HFF-Myc (cell line): ENCODE measurements at regions not wholly inside any gene's neighbourhood (a gene's known extent, or its start where the extent isn't known, plus 50 kb on each side); places are given as distances from the start of the nearest gene placed in this dataset.

ENCODE experiments used
- DNase-seq: peaks from one replicate; pipeline ENCODE4 v3.0.0-alpha.2; 2011; ENCODE audit warnings: low read depth; ENCODE audit errors: extremely low read depth
- H3K4me3 ChIP-seq: replicated peaks from 2 replicates; pipeline ENCODE4 v1.5.1; 2011; ENCODE audit warnings: low read depth, mild to moderate bottlenecking, control low read depth, low read length
- TF ChIP-seq, protein P1 (sequence below): IDR thresholded peaks from 2 replicates; pipeline ENCODE4 v1.5.1; 2012; ENCODE audit warnings: mild to moderate bottlenecking, low read depth, low read length, control low read depth; ENCODE audit errors: missing control alignments

DNA sequence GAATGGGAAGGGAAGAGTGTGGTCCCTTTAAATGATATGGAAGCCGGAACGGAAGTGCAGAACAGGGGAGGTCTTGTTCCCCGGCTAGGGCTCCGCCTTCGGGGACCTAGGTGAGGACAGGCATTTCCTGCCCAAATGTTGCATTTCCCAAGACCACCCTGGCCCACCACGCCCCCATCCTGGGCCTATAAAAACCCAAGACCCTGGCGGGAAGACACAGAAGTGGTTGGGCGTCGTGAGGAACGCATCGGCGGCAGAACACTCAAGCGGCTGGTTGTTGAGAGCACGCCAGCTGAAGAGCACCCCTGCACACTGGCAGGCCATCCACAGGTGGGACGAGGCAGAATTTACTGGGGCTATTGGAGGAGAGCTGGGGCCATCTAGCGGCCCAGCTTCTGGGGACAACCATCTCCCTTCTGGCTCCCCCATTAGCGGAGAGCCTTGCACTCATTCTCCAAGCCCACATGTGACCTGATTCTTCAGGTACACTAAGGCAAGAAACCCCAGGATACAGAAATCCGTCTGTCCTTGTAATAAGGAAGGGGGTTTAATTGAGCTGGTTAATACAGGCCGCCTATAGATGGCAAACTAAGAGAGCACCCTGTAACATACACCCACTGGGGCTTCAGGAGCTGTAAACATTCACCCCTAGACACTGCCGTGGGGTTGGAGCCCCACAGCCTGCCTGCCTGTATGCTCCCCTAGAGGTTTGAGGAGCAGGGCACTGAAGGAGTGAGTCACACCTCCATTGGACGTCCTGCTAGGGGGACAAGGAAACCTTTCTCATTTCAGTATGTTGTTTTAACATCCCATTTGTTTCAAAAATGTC is 1327.9 kb downstream of the BRINP3 start:
- H3K4me3 ChIP-seq: no peak overlapping the region
- no peak for DNase-seq
- TF ChIP-seq, protein P1, sequence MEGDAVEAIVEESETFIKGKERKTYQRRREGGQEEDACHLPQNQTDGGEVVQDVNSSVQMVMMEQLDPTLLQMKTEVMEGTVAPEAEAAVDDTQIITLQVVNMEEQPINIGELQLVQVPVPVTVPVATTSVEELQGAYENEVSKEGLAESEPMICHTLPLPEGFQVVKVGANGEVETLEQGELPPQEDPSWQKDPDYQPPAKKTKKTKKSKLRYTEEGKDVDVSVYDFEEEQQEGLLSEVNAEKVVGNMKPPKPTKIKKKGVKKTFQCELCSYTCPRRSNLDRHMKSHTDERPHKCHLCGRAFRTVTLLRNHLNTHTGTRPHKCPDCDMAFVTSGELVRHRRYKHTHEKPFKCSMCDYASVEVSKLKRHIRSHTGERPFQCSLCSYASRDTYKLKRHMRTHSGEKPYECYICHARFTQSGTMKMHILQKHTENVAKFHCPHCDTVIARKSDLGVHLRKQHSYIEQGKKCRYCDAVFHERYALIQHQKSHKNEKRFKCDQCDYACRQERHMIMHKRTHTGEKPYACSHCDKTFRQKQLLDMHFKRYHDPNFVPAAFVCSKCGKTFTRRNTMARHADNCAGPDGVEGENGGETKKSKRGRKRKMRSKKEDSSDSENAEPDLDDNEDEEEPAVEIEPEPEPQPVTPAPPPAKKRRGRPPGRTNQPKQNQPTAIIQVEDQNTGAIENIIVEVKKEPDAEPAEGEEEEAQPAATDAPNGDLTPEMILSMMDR: no peak

DNA sequence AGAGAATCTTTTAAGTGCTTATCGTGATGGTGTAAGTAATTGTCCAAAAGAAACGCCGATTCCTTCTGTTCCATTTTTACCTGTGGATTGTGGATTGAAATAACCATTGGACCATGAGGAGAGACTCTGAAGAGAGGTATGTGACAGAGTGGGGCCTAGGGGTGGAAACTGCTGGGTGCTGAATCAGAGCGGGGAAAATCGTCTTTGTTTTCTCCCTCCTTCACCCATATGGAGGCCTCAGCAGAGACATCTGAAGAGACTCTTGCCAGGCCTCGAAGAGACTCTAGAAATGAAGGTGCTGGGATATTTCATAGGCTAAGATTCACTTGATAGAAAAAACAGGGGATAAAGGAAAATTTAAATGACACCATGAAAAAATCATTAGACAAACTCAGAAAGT is 1327.0 kb downstream of the BRINP3 start:
- TF ChIP-seq, protein P1: no peak
- H3K4me3 ChIP-seq: no peak overlapping the region
- no peak for DNase-seq

DNA sequence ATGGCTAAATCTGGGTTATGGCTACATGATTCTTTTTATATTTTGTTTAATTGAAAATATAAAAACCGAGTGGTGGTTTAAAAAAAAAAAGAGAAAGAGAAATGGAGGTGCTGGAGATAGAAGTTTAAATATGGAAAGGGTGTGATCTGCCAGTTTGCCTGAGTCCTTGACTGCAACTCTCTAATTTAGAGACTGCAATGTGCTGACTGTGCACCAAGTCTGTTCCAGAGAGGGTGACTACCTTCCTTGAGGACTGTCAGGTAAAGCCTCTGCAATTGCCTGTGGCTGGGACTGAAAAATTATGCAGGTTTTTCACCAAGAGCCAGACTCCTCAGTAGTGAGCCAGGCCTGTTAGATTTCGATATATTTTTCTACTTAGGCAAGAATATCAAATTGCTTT is 1326.3 kb downstream of the BRINP3 start:
- TF ChIP-seq, protein P1: no peak
- no peak for DNase-seq
- no peak overlapping the region for H3K4me3 ChIP-seq

GRCh38 chr1:189152685-189153084 is 1325.0 kb downstream of the BRINP3 start:
- no peak for DNase-seq
- TF ChIP-seq, protein P1: no peak
- H3K4me3 ChIP-seq: no peak overlapping the region

DNA sequence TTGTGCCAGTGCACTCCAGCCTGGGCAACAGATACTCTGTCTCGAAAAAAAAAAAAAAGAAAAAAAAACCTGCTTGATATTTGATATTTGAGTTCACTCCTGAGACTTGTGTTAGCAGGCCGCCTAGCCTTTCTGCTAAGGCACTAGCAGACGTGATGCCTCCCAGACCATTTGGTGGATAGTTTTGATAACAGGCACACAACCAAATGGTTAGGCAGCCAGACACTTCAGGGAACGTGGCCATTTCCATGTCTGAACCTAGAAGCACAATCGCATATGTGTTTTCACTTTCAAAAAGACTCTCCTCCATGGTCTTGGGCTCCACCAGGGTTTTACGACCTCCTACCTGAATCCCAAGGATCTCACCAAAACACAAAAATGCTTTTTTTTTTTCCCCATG is 1319.5 kb downstream of the BRINP3 start:
- H3K4me3 ChIP-seq: no peak overlapping the region
- TF ChIP-seq, protein P1: no peak
- no peak for DNase-seq

DNA sequence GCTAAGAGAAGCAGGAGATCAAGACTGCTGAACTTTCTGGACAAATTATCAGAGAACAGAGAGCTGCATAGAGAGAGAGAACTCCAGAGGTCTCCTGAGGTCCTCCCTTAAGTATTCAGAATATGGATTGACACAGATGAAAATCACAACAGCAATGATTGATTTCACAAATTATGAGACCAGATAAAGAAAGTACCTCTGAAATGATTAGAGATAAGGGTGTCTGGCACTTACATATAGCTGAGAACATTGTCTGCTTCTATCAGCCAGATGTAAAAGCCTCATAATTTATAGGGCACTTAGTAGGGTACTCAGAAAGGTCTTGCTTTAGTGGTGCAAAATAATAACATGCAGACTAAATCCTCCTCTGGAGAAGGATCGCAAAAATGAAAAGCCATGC is 1301.8 kb downstream of the BRINP3 start:
- no peak overlapping the region for H3K4me3 ChIP-seq
- TF ChIP-seq, protein P1: no peak
- DNase-seq: no peak

- no peak overlapping the region for H3K4me3 ChIP-seq
- TF ChIP-seq, protein P1: no peak
- no peak for DNase-seq
Measured at GRCh38 chr1:189180057-189180456, 1297.6 kb downstream of the BRINP3 start.
